BE2C (cell line): ENCODE measurements at regions not wholly inside any gene's neighbourhood (a gene's known extent, or its start where the extent isn't known, plus 50 kb on each side); places are given as distances from the start of the nearest gene placed in this dataset.

Experiments used
- DNase-seq: peaks from one replicate; pipeline ENCODE4 v3.0.0-alpha.2; 2020
- H3K27me3 ChIP-seq: fragments of 250-450 bp; sonication (Bioruptor Pico); 2 replicates; pipeline ENCODE4 v1.5.1; 2020; ENCODE audit warnings: mild to moderate bottlenecking
- H3K36me3 ChIP-seq: fragments of 250-450 bp; sonication (Bioruptor Pico); 2 replicates; pipeline ENCODE4 v1.5.1; 2020; ENCODE audit warnings: mild to moderate bottlenecking
- H3K4me1 ChIP-seq: fragments of 250-450 bp; sonication (Bioruptor Pico); 2 replicates; pipeline ENCODE4 v1.5.1; 2020
- H3K4me3 ChIP-seq: 2 replicates; pipeline ENCODE4 v1.5.1; 2011; ENCODE audit warnings: low read depth, low read length
- H3K9me3 ChIP-seq: fragments of 250-450 bp; sonication (Bioruptor Pico); 2 replicates; pipeline ENCODE4 v1.5.1; 2020
- TF ChIP-seq, protein P1 (sequence below): IDR thresholded peaks from 2 replicates; pipeline ENCODE4 v1.5.1; 2012; ENCODE audit warnings: mild to moderate bottlenecking, low read depth, low read length

DNA sequence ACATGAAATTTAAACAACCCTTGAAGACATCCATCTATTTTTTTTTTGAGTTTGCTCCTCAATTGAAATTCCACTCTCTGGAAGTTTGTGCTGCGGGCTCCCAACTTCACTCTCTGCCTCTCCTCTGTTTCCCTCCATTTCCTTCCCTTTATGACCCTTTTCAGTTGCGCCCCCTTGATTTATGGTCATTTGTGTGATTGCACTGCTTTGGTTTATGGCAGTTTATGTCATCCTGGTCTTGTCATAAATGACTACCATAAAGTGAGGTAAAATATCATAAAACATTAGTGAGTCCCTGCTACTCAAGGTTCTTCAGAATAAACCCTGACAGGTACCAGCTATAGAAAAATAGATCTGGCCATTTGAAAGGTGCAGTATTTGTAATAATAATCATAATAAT, 348.3 kb upstream of the ZFP64 start:
- DNase-seq = no peak
- Histone ChIP-seq H3K36me3 (no peaks in the 10 kb centered on the region), H3K27me3 (no peaks in the 10 kb centered on the region), H3K4me3 (no peak overlapping the region), H3K4me1 (no peaks in the 10 kb centered on the region), H3K9me3 (no peaks in the 10 kb centered on the region; the same call in 1 of the 2 replicates)
- TF ChIP-seq, protein P1, sequence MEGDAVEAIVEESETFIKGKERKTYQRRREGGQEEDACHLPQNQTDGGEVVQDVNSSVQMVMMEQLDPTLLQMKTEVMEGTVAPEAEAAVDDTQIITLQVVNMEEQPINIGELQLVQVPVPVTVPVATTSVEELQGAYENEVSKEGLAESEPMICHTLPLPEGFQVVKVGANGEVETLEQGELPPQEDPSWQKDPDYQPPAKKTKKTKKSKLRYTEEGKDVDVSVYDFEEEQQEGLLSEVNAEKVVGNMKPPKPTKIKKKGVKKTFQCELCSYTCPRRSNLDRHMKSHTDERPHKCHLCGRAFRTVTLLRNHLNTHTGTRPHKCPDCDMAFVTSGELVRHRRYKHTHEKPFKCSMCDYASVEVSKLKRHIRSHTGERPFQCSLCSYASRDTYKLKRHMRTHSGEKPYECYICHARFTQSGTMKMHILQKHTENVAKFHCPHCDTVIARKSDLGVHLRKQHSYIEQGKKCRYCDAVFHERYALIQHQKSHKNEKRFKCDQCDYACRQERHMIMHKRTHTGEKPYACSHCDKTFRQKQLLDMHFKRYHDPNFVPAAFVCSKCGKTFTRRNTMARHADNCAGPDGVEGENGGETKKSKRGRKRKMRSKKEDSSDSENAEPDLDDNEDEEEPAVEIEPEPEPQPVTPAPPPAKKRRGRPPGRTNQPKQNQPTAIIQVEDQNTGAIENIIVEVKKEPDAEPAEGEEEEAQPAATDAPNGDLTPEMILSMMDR = peak; percentile 42

DNA sequence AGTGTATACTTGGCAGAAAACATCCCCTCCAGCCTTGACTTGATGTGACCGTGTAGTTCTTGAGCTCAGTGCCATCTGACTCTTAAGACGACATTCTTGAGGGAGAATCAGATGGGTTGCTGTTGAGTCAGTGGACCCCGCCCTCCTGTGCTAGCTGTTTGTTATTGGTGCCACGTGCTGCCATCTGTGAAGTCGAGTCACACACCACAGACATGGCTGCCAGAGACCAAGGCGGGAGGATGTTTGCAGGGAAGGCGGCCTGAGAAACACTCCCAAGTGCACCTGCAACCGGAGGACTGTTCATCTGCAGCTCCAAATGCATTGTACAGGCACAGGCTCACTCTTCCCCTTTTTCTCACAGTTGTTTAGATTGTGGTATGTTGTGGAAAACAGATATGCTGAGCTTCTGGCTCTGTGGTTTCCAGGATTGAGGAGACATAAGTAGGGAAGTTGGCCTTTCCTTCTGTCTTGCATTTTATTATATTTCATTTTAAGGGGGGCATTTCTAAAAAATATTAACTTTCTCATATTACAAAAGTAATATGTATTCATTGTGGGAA, 345.3 kb upstream of the ZFP64 start:
- TF ChIP-seq, protein P1 = no peak

DNA sequence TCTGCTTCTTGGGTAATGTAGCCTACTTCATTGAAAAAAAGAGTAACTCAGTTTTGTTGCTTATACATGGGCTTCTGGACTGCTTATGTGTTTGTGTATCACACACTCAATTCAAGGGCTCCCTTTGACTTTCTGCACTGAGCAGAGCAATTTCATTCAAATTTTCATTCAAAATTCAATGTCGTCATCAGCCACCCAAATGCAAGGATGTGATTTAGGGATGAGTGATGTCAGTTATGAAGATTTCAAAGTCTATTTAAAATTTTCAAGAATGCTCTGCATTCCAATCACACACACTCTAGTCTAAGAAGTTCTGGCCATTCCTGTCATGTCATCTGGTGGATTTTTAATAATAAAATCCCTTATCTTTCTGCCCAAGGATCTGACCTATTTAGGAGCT, 344.5 kb upstream of the ZFP64 start:
- DNase-seq = no peak
- no peaks in the 10 kb centered on the region for H3K4me1 ChIP-seq
- no peak overlapping the region for H3K4me3 ChIP-seq
- TF ChIP-seq, protein P1 = no peak
- no peaks in the 10 kb centered on the region for H3K36me3 ChIP-seq
- no peaks in the 10 kb centered on the region; the same call in 1 of the 2 replicates for H3K9me3 ChIP-seq
- H3K27me3 ChIP-seq = no peaks in the 10 kb centered on the region

More for the DNA sequence above, 345.3 kb upstream of the ZFP64 start:
- Histone ChIP-seq H3K4me3 (no peak overlapping the region), H3K4me1 (no peaks in the 10 kb centered on the region), H3K36me3 (no peaks in the 10 kb centered on the region), H3K27me3 (no peaks in the 10 kb centered on the region), H3K9me3 (no peaks in the 10 kb centered on the region)
- DNase-seq = no peak

DNA sequence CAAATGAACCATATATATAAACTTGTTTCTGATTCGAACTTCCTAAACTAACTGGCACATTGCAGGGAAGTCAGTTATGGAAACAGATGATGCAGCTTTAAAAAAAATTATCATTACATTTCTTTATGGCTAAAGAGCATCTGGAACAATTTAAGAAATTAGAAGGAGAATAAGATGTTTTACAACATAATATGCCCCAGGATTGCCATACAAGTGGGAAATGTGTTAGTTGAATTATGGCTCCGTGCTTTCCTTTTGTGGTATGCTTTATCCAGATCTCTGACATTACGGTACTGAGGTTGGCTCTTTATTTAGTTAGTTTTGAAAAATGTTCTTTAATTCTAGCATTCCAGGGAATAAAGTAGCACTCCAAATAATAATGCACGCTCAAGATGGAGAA, 343.0 kb upstream of the ZFP64 start:
- H3K4me3 ChIP-seq = no peak overlapping the region
- no peaks in the 10 kb centered on the region for H3K4me1 ChIP-seq
- TF ChIP-seq, protein P1 = no peak
- no peak for DNase-seq
- H3K27me3 ChIP-seq = no peaks in the 10 kb centered on the region
- no peaks in the 10 kb centered on the region; the same call in 1 of the 2 replicates for H3K9me3 ChIP-seq
- H3K36me3 ChIP-seq = no peaks in the 10 kb centered on the region

DNA sequence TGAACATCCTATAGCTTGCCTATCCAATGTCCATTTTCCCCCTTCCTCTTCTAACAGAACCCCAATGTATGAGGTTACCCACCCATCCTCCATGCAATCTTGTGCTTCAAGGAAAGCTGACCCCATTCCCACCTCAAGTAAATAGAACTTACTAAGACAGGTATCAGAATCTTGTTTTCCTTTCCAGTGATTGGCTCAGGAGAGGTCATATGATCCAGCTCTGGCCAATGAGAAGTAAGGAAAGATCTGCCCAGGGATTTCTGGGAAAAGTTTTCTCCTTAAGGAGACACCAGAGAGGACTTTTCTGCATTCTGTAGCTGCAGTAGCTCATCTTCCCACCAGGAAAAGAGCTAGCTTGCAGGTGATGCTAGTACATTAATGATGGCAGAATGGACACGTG, 341.8 kb upstream of the ZFP64 start:
- H3K36me3 ChIP-seq = no peaks in the 10 kb centered on the region
- no peak overlapping the region for H3K4me3 ChIP-seq
- no peaks in the 10 kb centered on the region; the same call in 1 of the 2 replicates for H3K9me3 ChIP-seq
- TF ChIP-seq, protein P1 = no peak
- no peak for DNase-seq
- H3K27me3 ChIP-seq = no peaks in the 10 kb centered on the region
- no peaks in the 10 kb centered on the region for H3K4me1 ChIP-seq

DNA sequence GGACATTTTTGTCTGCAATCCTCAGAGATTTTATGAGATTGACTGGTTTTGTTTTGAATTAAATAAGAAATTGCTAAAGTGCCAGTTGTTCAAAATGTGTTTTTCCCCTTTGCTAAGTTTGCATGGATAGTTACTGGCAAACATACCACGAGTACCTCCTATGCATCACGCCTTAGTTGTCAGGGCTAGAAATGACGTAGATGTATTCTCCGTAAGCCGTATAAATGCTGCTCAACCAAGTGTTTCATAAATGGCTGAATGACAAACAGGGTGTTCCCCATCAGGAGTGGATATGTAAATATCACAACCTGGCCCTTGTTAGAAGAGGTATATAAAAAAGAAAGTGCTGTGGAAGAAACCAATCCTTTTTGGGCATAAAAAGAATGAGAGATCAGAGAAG, 341.1 kb upstream of the ZFP64 start:
- Histone ChIP-seq H3K4me1 (no peaks in the 10 kb centered on the region), H3K4me3 (no peak overlapping the region), H3K27me3 (no peaks in the 10 kb centered on the region), H3K36me3 (no peaks in the 10 kb centered on the region), H3K9me3 (no peaks in the 10 kb centered on the region; the same call in 1 of the 2 replicates)
- no peak for DNase-seq
- TF ChIP-seq, protein P1 = no peak
